GM23338 (cell line): ENCODE measurements at regions not wholly inside any gene's neighbourhood (a gene's known extent, or its start where the extent isn't known, plus 50 kb on each side); places are given as distances from the start of the nearest gene placed in this dataset.

Experiments
- ATAC-seq: fragments of 200-7000 bp; cut with Tn5 transposase; 3 replicates; pipeline ENCODE4 v1.9.1; 2020
- DNase-seq: peaks from one replicate; pipeline ENCODE4 v3.0.0-alpha.2; 2015; ENCODE audit warnings: low spot score
- H2AFZ ChIP-seq: fragments of 200-600 bp; sonication (generic); 2 replicates; pipeline ENCODE4 v1.8.0; 2016; ENCODE audit warnings: antibody characterized with exemption, mild to moderate bottlenecking, moderate library complexity
- H3F3A ChIP-seq: fragments of 200-600 bp; sonication (generic); replicated peaks from 2 replicates; pipeline ENCODE4 v1.8.0; 2017; ENCODE audit warnings: antibody characterized with exemption, mixed run types, low read depth
- H3K27ac ChIP-seq: fragments of 200-600 bp; sonication (generic); 2 replicates; pipeline ENCODE4 v1.6.1; 2016; ENCODE audit warnings: low read depth
- H3K27me3 ChIP-seq: fragments of 200-600 bp; sonication (generic); 2 replicates; pipeline ENCODE4 v1.8.0; 2016; ENCODE audit warnings: mild to moderate bottlenecking, mixed run types, moderate library complexity; ENCODE audit not compliant: insufficient read depth
- H3K36me3 ChIP-seq: fragments of 200-600 bp; sonication (generic); 2 replicates; pipeline ENCODE4 v1.8.0; 2016; ENCODE audit warnings: mild to moderate bottlenecking; ENCODE audit not compliant: insufficient read depth
- H3K4me1 ChIP-seq: fragments of 200-600 bp; sonication (generic); 2 replicates; pipeline ENCODE4 v1.8.0; 2016; ENCODE audit warnings: mild to moderate bottlenecking, moderate library complexity; ENCODE audit not compliant: insufficient read depth
- H3K4me2 ChIP-seq: fragments of 200-600 bp; sonication (generic); 2 replicates; pipeline ENCODE4 v1.7.1; 2017; ENCODE audit warnings: mixed run types
- H3K4me3 ChIP-seq: fragments of 200-600 bp; sonication (generic); 2 replicates; pipeline ENCODE4 v1.6.1; 2016; ENCODE audit warnings: mixed run types
- H3K79me2 ChIP-seq: fragments of 200-600 bp; sonication (generic); replicated peaks from 2 replicates; pipeline ENCODE4 v1.8.0; 2017; ENCODE audit warnings: mild to moderate bottlenecking; ENCODE audit not compliant: insufficient read depth
- H3K9me2 ChIP-seq: fragments of 200-600 bp; sonication (generic); 2 replicates; pipeline ENCODE4 v1.8.0; 2017; ENCODE audit not compliant: insufficient read depth
- H4K20me1 ChIP-seq: fragments of 200-600 bp; sonication (generic); replicated peaks from 2 replicates; pipeline ENCODE4 v1.8.0; 2017; ENCODE audit warnings: mild to moderate bottlenecking; ENCODE audit not compliant: insufficient read depth
- H3K27ac Mint-ChIP-seq: 2 replicates; pipeline ENCODE4 v1.8.0; 2020; ENCODE audit warnings: inconsistent platforms, mild to moderate bottlenecking, moderate library complexity, mixed read lengths
- H3K27me3 Mint-ChIP-seq: 3 replicates; pipeline ENCODE4 v1.8.0; 2022; ENCODE audit warnings: low read depth, mild to moderate bottlenecking, moderate library complexity, mixed read lengths, inconsistent platforms; ENCODE audit not compliant: insufficient read depth, poor library complexity
- H3K36me3 Mint-ChIP-seq: 3 replicates; pipeline ENCODE4 v1.8.0; 2021; ENCODE audit warnings: low read depth, mild to moderate bottlenecking, inconsistent platforms, moderate library complexity, mixed read lengths
- H3K4me1 Mint-ChIP-seq: 3 replicates; pipeline ENCODE4 v1.8.0; 2020; ENCODE audit warnings: mild to moderate bottlenecking, inconsistent platforms, mixed read lengths
- H3K4me3 Mint-ChIP-seq: 3 replicates; pipeline ENCODE4 v1.8.0; 2021; ENCODE audit warnings: moderate library complexity, mild to moderate bottlenecking, inconsistent platforms, mixed read lengths
- H3K9me3 Mint-ChIP-seq: 3 replicates; pipeline ENCODE4 v1.8.0; 2020; ENCODE audit warnings: moderate library complexity, mild to moderate bottlenecking, inconsistent platforms, mixed read lengths
- CREB1 ChIP-seq: fragments of 250-450 bp; sonication (Bioruptor Pico); IDR thresholded peaks from 2 replicates; pipeline ENCODE4 v1.5.0; 2020; ENCODE audit warnings: low read depth, mild to moderate bottlenecking, moderate library complexity
- EZH2phosphoT487 ChIP-seq: fragments of 200-600 bp; sonication (generic); IDR thresholded peaks from one replicate; pipeline ENCODE4 v1.8.1; 2018; ENCODE audit warnings: antibody characterized with exemption; ENCODE audit not compliant: unreplicated experiment
- NANOG ChIP-seq: IDR thresholded peaks from 2 replicates; pipeline ENCODE4 v1.6.1; 2016; ENCODE audit warnings: antibody characterized with exemption, borderline replicate concordance
- POLR2AphosphoS5 ChIP-seq: IDR thresholded peaks from 2 replicates; pipeline ENCODE4 v1.6.1; 2016; ENCODE audit warnings: antibody characterized with exemption, low read depth
- STAT1 ChIP-seq: IDR thresholded peaks from one replicate; pipeline ENCODE4 v1.6.1; 2016; ENCODE audit warnings: antibody characterized with exemption; ENCODE audit not compliant: unreplicated experiment
- ZNF331 ChIP-seq: fragments of 250-450 bp; sonication (Bioruptor Pico); IDR thresholded peaks from 2 replicates; pipeline ENCODE4 v1.5.0; 2020; ENCODE audit warnings: low read depth, mild to moderate bottlenecking, moderate library complexity
- TF ChIP-seq, protein P1 (sequence below): IDR thresholded peaks from 2 replicates; pipeline ENCODE4 v1.6.1; 2016; ENCODE audit warnings: antibody characterized with exemption
- TF ChIP-seq, protein P2 (sequence below): fragments of 250-450 bp; sonication (Bioruptor Pico); IDR thresholded peaks from 2 replicates; pipeline ENCODE4 v1.5.0; 2020; ENCODE audit warnings: mild to moderate bottlenecking, moderate library complexity
- TF ChIP-seq, protein P3 (sequence below), 2 experiments: fragments of 200-600 bp in 1 of 2; sonication (generic) in 1 of 2; conservative IDR thresholded peaks; 2 replicates each; pipeline versions ENCODE4 v1.5.1 to v1.6.1; 2016 to 2017; ENCODE audit warnings: antibody characterized with exemption in 2 of 2, low read depth in 2 of 2, mild to moderate bottlenecking in 2 of 2, moderate library complexity in 1 of 2

DNA sequence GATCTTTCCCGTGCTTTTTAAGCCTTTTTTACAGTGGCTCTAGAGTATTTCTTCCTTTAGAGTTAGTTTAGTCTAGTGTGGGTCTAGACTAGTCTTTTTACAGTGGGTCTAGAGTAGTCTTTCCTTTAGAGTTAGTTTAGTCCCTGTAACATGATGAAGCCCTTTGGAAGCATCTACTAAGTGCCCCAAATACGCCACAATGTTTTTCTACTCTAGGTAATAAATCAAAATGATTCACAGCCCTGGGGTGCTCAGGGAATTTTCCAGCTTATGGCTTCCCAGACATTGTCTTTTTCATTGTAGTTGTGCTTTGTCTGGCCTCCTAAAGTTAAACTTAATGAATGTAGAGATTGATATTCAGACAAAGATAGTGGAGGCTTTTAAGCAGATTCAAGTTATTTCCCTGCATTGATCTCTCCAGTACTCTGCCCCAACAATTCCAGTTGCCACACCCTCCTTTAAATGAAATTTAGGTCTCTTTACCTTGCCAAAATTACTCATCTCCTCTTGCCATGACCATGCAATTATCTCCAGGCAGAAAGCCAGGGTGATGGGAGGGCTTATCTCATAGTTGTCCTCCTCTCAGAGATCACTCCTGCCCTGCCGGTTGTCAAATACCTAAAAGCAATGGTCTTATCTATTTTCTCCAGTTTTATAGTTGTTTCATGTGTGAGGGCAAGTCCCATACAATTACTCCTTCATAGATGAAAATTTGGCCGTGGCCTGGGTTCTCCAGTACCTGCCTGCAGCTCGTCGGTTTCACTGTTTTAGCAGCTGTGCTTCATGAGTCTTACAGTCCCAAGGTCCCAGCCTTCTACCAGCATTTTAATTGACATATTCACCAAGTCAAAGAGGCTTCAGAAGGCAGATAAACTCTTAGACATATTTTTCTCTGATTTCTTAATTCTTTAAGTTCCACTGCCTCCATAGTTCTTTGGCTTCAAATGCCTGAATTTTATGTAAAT, 794.0 kb upstream of the COX7C start:
- DNase-seq, result no peak
- Histone ChIP-seq H3K27ac (no peak overlapping the region), H3K79me2 (no peaks in the 10 kb centered on the region), H3K9me2 (no peaks in the 10 kb centered on the region), H3K4me3 (no peak overlapping the region), H3K36me3 (no peaks in the 10 kb centered on the region), H3K4me2 (no peak overlapping the region), H3K4me1 (no peaks in the 10 kb centered on the region), H3K27me3 (no peaks in the 10 kb centered on the region), H4K20me1 (no peaks in the 10 kb centered on the region), H3F3A (no peaks in the 10 kb centered on the region), H2AFZ (peak overlapping the region; percentile 28; the same call in 1 of the 2 replicates)
- no peaks in the 10 kb centered on the region for H3K36me3 Mint-ChIP-seq
- H3K27me3 Mint-ChIP-seq, result no peaks in the 10 kb centered on the region
- no peak for ATAC-seq
- no peak for TF ChIP-seq CREB1
- TF ChIP-seq ZNF331 (CRISPR knock-in tag), result no peak
- TF ChIP-seq POLR2AphosphoS5, result no peak
- no peak for TF ChIP-seq STAT1
- TF ChIP-seq, protein P1, sequence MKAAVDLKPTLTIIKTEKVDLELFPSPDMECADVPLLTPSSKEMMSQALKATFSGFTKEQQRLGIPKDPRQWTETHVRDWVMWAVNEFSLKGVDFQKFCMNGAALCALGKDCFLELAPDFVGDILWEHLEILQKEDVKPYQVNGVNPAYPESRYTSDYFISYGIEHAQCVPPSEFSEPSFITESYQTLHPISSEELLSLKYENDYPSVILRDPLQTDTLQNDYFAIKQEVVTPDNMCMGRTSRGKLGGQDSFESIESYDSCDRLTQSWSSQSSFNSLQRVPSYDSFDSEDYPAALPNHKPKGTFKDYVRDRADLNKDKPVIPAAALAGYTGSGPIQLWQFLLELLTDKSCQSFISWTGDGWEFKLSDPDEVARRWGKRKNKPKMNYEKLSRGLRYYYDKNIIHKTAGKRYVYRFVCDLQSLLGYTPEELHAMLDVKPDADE, result no peak
- TF ChIP-seq NANOG, result no peak
- TF ChIP-seq, protein P2, sequence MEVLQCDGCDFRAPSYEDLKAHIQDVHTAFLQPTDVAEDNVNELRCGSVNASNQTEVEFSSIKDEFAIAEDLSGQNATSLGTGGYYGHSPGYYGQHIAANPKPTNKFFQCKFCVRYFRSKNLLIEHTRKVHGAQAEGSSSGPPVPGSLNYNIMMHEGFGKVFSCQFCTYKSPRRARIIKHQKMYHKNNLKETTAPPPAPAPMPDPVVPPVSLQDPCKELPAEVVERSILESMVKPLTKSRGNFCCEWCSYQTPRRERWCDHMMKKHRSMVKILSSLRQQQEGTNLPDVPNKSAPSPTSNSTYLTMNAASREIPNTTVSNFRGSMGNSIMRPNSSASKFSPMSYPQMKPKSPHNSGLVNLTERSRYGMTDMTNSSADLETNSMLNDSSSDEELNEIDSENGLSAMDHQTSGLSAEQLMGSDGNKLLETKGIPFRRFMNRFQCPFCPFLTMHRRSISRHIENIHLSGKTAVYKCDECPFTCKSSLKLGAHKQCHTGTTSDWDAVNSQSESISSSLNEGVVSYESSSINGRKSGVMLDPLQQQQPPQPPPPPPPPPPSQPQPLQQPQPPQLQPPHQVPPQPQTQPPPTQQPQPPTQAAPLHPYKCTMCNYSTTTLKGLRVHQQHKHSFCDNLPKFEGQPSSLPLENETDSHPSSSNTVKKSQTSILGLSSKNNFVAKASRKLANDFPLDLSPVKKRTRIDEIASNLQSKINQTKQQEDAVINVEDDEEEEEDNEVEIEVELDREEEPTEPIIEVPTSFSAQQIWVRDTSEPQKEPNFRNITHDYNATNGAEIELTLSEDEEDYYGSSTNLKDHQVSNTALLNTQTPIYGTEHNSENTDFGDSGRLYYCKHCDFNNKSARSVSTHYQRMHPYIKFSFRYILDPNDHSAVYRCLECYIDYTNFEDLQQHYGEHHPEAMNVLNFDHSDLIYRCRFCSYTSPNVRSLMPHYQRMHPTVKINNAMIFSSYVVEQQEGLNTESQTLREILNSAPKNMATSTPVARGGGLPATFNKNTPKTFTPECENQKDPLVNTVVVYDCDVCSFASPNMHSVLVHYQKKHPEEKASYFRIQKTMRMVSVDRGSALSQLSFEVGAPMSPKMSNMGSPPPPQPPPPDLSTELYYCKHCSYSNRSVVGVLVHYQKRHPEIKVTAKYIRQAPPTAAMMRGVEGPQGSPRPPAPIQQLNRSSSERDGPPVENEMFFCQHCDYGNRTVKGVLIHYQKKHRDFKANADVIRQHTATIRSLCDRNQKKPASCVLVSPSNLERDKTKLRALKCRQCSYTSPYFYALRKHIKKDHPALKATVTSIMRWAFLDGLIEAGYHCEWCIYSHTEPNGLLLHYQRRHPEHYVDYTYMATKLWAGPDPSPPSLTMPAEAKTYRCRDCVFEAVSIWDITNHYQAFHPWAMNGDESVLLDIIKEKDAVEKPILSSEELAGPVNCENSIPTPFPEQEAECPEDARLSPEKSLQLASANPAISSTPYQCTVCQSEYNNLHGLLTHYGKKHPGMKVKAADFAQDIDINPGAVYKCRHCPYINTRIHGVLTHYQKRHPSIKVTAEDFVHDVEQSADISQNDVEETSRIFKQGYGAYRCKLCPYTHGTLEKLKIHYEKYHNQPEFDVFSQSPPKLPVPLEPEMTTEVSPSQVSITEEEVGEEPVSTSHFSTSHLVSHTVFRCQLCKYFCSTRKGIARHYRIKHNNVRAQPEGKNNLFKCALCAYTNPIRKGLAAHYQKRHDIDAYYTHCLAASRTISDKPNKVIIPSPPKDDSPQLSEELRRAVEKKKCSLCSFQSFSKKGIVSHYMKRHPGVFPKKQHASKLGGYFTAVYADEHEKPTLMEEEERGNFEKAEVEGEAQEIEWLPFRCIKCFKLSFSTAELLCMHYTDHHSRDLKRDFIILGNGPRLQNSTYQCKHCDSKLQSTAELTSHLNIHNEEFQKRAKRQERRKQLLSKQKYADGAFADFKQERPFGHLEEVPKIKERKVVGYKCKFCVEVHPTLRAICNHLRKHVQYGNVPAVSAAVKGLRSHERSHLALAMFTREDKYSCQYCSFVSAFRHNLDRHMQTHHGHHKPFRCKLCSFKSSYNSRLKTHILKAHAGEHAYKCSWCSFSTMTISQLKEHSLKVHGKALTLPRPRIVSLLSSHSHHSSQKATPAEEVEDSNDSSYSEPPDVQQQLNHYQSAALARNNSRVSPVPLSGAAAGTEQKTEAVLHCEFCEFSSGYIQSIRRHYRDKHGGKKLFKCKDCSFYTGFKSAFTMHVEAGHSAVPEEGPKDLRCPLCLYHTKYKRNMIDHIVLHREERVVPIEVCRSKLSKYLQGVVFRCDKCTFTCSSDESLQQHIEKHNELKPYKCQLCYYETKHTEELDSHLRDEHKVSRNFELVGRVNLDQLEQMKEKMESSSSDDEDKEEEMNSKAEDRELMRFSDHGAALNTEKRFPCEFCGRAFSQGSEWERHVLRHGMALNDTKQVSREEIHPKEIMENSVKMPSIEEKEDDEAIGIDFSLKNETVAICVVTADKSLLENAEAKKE, result no peak
- TF ChIP-seq, protein P3, sequence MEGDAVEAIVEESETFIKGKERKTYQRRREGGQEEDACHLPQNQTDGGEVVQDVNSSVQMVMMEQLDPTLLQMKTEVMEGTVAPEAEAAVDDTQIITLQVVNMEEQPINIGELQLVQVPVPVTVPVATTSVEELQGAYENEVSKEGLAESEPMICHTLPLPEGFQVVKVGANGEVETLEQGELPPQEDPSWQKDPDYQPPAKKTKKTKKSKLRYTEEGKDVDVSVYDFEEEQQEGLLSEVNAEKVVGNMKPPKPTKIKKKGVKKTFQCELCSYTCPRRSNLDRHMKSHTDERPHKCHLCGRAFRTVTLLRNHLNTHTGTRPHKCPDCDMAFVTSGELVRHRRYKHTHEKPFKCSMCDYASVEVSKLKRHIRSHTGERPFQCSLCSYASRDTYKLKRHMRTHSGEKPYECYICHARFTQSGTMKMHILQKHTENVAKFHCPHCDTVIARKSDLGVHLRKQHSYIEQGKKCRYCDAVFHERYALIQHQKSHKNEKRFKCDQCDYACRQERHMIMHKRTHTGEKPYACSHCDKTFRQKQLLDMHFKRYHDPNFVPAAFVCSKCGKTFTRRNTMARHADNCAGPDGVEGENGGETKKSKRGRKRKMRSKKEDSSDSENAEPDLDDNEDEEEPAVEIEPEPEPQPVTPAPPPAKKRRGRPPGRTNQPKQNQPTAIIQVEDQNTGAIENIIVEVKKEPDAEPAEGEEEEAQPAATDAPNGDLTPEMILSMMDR (conservative IDR thresholded peaks at IDR 0.05; ENCODE audit: low read depth in 2 of 2), result no peak
- no peak for TF ChIP-seq EZH2phosphoT487
- no peaks in the 10 kb centered on the region; the same call in 2 of the 3 replicates for H3K4me1 Mint-ChIP-seq
- no peaks in the 10 kb centered on the region for H3K9me3 Mint-ChIP-seq
- H3K27ac Mint-ChIP-seq, result peak overlapping the region; percentile 42; the same call in 1 of the 2 replicates
- no peak overlapping the region for H3K4me3 Mint-ChIP-seq
